ENCODE measurements at regions not wholly inside any gene's neighbourhood (a gene's known extent, or its start where the extent isn't known, plus 50 kb on each side); places are given as distances from the start of the nearest gene placed in this dataset.
A peak's percentile ranks its signal among the peaks of the same experiment; 100 is the strongest.

- Histone ChIP-seq H3K36me3 (ENCODE audit: insufficient read depth, low read length) (no peaks in the 10 kb centered on the region), H2AFZ (ENCODE audit: low read length) (no peak overlapping the region), H3K4me3 (ENCODE audit: low read length, poor library complexity, severe bottlenecking) (no peak overlapping the region), H3K9me3 (ENCODE audit: insufficient read depth, low read depth, low read length) (no peaks in the 10 kb centered on the region), H3K9me2 (replicated peaks; ENCODE audit: low read depth, low read length) (no peaks in the 10 kb centered on the region), H3K4me2 (ENCODE audit: low read depth, low read length, poor library complexity, severe bottlenecking) (peak overlapping the region; percentile 2), H4K20me1 (ENCODE audit: insufficient read depth, low read length, poor library complexity, severe bottlenecking) (no peaks in the 10 kb centered on the region), H3F3A (ENCODE audit: low read depth) (no peaks in the 10 kb centered on the region), H3K9ac (ENCODE audit: low read depth, low read length, poor library complexity, severe bottlenecking) (no peak overlapping the region), H3K79me2 (ENCODE audit: insufficient read depth, low read length) (no peaks in the 10 kb centered on the region), H3K27me3 (ENCODE audit: insufficient read depth, low read length, poor library complexity, severe bottlenecking) (no peaks in the 10 kb centered on the region), H3K4me1 (ENCODE audit: insufficient read depth, low read length, poor library complexity, severe bottlenecking) (no peaks in the 10 kb centered on the region)
- TF ChIP-seq CTCF (conservative IDR thresholded peaks at IDR 0.05; ENCODE audit: low read length) (no peak), EZH2phosphoT487 (IDR thresholded peaks at IDR 0.05; ENCODE audit: borderline replicate concordance) (no peak)
Observed at GRCh38 chr7:18239212-18239611, 211.6 kb upstream of the PRPS1L1 start.

DNA sequence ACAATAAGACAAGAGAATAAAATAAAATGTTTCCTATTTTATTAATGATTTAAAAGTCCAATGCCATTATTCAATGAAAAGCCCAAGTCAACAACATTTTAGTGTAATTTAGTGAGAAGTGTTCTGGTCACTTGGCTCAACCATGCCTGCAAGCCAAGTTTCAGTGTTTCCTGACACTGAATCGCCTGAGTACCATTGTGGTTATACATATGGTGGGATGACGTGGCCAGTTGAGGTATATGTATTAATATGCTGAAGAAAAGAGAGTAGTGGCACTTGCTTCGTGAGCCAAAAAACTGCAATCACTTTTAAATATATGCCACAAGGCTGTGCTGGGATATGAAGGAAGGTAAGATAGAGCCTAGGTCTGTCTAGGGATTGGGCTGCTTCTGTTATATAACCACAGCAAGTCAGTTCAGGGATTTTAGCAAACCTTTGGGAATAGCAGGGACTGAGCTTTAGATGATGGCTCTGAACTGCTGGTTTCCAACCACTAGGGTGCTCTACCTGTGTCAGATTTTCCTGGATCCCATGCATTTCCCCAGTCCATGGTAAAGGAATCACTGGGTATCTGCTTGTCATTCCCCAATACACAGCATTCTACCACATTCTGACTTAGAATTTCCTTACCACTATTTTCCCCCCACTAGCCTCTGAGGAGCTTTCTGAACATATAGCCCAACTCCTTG is 214.0 kb upstream of the PRPS1L1 start:
- Histone ChIP-seq H3K9ac (ENCODE audit: low read depth, low read length, poor library complexity, severe bottlenecking) (no peak overlapping the region), H3K27me3 (ENCODE audit: insufficient read depth, low read length, poor library complexity, severe bottlenecking) (no peaks in the 10 kb centered on the region), H4K20me1 (ENCODE audit: insufficient read depth, low read length, poor library complexity, severe bottlenecking) (no peaks in the 10 kb centered on the region), H3K9me2 (replicated peaks; ENCODE audit: low read depth, low read length) (no peaks in the 10 kb centered on the region), H3F3A (ENCODE audit: low read depth) (no peaks in the 10 kb centered on the region), H3K4me1 (ENCODE audit: insufficient read depth, low read length, poor library complexity, severe bottlenecking) (no peaks in the 10 kb centered on the region), H3K9me3 (ENCODE audit: insufficient read depth, low read depth, low read length) (no peaks in the 10 kb centered on the region; the same call in 1 of the 2 replicates), H2AFZ (ENCODE audit: low read length) (no peak overlapping the region), H3K79me2 (ENCODE audit: insufficient read depth, low read length) (no peaks in the 10 kb centered on the region), H3K36me3 (ENCODE audit: insufficient read depth, low read length) (no peaks in the 10 kb centered on the region), H3K4me3 (ENCODE audit: low read length, poor library complexity, severe bottlenecking) (no peak overlapping the region), H3K4me2 (ENCODE audit: low read depth, low read length, poor library complexity, severe bottlenecking) (no peak overlapping the region)
- 0 out of 2 replicates have a peak, but pooled peaks have one; percentile 18 for TF ChIP-seq CTCF (conservative IDR thresholded peaks at IDR 0.05; ENCODE audit: low read length)
- TF ChIP-seq EZH2phosphoT487 (IDR thresholded peaks at IDR 0.05; ENCODE audit: borderline replicate concordance): no peak

DNA sequence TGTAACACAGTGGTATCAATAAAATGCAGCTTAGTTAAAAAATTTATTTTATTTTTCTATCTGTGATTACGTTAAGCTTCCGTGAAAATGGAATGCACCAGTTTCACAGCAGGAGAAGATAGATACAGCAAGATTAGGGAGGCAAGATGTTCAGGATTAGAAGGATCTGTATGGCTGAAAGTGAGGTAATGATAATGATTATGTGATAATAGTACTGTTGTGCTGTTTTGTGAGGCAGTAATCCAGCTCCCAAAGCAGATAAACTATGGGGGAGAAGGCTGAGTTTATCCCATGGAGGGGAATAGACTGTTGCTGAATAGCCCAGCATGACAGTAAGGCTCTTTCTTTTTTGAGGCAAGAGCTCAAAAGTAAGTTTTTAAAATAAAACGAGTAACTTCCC is 216.1 kb upstream of the PRPS1L1 start:
- Histone ChIP-seq H3K27me3 (ENCODE audit: insufficient read depth, low read length, poor library complexity, severe bottlenecking) (no peaks in the 10 kb centered on the region), H3F3A (ENCODE audit: low read depth) (no peaks in the 10 kb centered on the region), H3K4me1 (ENCODE audit: insufficient read depth, low read length, poor library complexity, severe bottlenecking) (no peaks in the 10 kb centered on the region), H3K9me2 (replicated peaks; ENCODE audit: low read depth, low read length) (no peaks in the 10 kb centered on the region), H3K36me3 (ENCODE audit: insufficient read depth, low read length) (no peaks in the 10 kb centered on the region), H3K4me3 (ENCODE audit: low read length, poor library complexity, severe bottlenecking) (no peak overlapping the region), H3K9me3 (ENCODE audit: insufficient read depth, low read depth, low read length) (no peaks in the 10 kb centered on the region; the same call in 1 of the 2 replicates), H4K20me1 (ENCODE audit: insufficient read depth, low read length, poor library complexity, severe bottlenecking) (no peaks in the 10 kb centered on the region), H2AFZ (ENCODE audit: low read length) (no peak overlapping the region), H3K4me2 (ENCODE audit: low read depth, low read length, poor library complexity, severe bottlenecking) (no peak overlapping the region), H3K9ac (ENCODE audit: low read depth, low read length, poor library complexity, severe bottlenecking) (no peak overlapping the region), H3K79me2 (ENCODE audit: insufficient read depth, low read length) (no peaks in the 10 kb centered on the region)
- TF ChIP-seq CTCF (conservative IDR thresholded peaks at IDR 0.05; ENCODE audit: low read length) (no peak), EZH2phosphoT487 (IDR thresholded peaks at IDR 0.05; ENCODE audit: borderline replicate concordance) (no peak)
